Loucy (cell line): ENCODE measurements at regions not wholly inside any gene's neighbourhood (a gene's known extent, or its start where the extent isn't known, plus 50 kb on each side); places are given as distances from the start of the nearest gene placed in this dataset.

Experiments
- EZH2phosphoT487 ChIP-seq: fragments of 200-600 bp; IDR thresholded peaks from 2 replicates; pipeline ENCODE4 v1.6.1; 2018; ENCODE audit warnings: antibody characterized with exemption, mild to moderate bottlenecking, moderate library complexity, borderline replicate concordance
- TF ChIP-seq, protein P1 (sequence below): fragments of 200-600 bp; sonication (generic); conservative IDR thresholded peaks from 2 replicates; pipeline ENCODE4 v1.5.1; 2014; ENCODE audit warnings: mild to moderate bottlenecking, antibody characterized with exemption, low read length

GRCh38 chr6:10136636-10137035, 278.2 kb downstream of the TFAP2A start:
- TF ChIP-seq, protein P1, sequence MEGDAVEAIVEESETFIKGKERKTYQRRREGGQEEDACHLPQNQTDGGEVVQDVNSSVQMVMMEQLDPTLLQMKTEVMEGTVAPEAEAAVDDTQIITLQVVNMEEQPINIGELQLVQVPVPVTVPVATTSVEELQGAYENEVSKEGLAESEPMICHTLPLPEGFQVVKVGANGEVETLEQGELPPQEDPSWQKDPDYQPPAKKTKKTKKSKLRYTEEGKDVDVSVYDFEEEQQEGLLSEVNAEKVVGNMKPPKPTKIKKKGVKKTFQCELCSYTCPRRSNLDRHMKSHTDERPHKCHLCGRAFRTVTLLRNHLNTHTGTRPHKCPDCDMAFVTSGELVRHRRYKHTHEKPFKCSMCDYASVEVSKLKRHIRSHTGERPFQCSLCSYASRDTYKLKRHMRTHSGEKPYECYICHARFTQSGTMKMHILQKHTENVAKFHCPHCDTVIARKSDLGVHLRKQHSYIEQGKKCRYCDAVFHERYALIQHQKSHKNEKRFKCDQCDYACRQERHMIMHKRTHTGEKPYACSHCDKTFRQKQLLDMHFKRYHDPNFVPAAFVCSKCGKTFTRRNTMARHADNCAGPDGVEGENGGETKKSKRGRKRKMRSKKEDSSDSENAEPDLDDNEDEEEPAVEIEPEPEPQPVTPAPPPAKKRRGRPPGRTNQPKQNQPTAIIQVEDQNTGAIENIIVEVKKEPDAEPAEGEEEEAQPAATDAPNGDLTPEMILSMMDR: no peak
- no peak for TF ChIP-seq EZH2phosphoT487
